ENCODE measurements at regions not wholly inside any gene's neighbourhood (a gene's known extent, or its start where the extent isn't known, plus 50 kb on each side); places are given as distances from the start of the nearest gene placed in this dataset.
A peak's percentile ranks its signal among the peaks of the same experiment; 100 is the strongest.

DNA sequence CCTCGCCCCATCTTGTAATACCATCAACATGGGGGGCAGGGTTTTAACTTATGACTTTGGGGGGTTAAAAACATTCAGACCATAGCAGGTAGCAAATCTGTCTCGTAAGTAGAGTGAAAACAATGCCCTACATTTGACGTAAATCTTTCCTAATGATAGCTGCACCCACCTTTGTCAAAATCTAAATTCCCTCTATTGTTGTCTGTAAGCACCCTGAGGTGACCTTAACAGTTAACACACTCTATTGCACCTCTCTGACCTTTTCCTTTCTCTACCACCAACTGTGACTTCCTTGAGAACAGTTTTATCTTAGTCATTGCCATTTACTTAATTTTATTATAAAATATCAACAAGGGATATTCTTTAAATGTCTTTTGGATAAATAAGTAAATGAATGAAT is 1024.9 kb upstream of the CNTN5 start:
- no peaks in the 10 kb centered on the region for H3K36me3 ChIP-seq (ENCODE audit: insufficient read depth)
- ATAC-seq (peak; percentile 66), DNase-seq (ENCODE audit: low spot score) (no peak)
- H3K27ac ChIP-seq (ENCODE audit: low read depth): no peak overlapping the region
- Mint-ChIP-seq H3K36me3 (ENCODE audit: low read depth) (no peaks in the 10 kb centered on the region; the same call in 2 of the 3 replicates), H3K9me3 (no peaks in the 10 kb centered on the region), H3K4me3 (no peak overlapping the region), H3K4me1 (peaks cover 12% of the 10 kb centered on the region; the same call in 2 of the 3 replicates), H3K27ac (peak overlapping the region; percentile 61), H3K27me3 (ENCODE audit: insufficient read depth, low read depth, poor library complexity) (peaks cover 5% of the 10 kb centered on the region)
- no peaks in the 10 kb centered on the region for H3K79me2 ChIP-seq (replicated peaks; ENCODE audit: insufficient read depth)
- TF ChIP-seq NANOG (IDR thresholded peaks at IDR 0.05; ENCODE audit: borderline replicate concordance) (no peak), ZNF331 (CRISPR knock-in tag; IDR thresholded peaks at IDR 0.05; ENCODE audit: low read depth) (no peak), POLR2AphosphoS5 (IDR thresholded peaks at IDR 0.05; ENCODE audit: low read depth) (no peak), ZNF114 (CRISPR knock-in tag; IDR thresholded peaks at IDR 0.05) (no peak), EZH2 (IDR thresholded peaks at IDR 0.05; ENCODE audit: low read depth, unreplicated experiment) (no peak), CREB1 (CRISPR knock-in tag; IDR thresholded peaks at IDR 0.05; ENCODE audit: low read depth) (no peak), EZH2phosphoT487 (IDR thresholded peaks at IDR 0.05; ENCODE audit: unreplicated experiment) (no peak), JUNB (IDR thresholded peaks at IDR 0.05; ENCODE audit: unreplicated experiment) (no peak), STAT1 (IDR thresholded peaks at IDR 0.05; ENCODE audit: unreplicated experiment) (no peak)
- TF ChIP-seq, protein P1, sequence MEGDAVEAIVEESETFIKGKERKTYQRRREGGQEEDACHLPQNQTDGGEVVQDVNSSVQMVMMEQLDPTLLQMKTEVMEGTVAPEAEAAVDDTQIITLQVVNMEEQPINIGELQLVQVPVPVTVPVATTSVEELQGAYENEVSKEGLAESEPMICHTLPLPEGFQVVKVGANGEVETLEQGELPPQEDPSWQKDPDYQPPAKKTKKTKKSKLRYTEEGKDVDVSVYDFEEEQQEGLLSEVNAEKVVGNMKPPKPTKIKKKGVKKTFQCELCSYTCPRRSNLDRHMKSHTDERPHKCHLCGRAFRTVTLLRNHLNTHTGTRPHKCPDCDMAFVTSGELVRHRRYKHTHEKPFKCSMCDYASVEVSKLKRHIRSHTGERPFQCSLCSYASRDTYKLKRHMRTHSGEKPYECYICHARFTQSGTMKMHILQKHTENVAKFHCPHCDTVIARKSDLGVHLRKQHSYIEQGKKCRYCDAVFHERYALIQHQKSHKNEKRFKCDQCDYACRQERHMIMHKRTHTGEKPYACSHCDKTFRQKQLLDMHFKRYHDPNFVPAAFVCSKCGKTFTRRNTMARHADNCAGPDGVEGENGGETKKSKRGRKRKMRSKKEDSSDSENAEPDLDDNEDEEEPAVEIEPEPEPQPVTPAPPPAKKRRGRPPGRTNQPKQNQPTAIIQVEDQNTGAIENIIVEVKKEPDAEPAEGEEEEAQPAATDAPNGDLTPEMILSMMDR (conservative IDR thresholded peaks at IDR 0.05; ENCODE audit: low read depth in 2 of 2): no peak
- TF ChIP-seq, protein P2, sequence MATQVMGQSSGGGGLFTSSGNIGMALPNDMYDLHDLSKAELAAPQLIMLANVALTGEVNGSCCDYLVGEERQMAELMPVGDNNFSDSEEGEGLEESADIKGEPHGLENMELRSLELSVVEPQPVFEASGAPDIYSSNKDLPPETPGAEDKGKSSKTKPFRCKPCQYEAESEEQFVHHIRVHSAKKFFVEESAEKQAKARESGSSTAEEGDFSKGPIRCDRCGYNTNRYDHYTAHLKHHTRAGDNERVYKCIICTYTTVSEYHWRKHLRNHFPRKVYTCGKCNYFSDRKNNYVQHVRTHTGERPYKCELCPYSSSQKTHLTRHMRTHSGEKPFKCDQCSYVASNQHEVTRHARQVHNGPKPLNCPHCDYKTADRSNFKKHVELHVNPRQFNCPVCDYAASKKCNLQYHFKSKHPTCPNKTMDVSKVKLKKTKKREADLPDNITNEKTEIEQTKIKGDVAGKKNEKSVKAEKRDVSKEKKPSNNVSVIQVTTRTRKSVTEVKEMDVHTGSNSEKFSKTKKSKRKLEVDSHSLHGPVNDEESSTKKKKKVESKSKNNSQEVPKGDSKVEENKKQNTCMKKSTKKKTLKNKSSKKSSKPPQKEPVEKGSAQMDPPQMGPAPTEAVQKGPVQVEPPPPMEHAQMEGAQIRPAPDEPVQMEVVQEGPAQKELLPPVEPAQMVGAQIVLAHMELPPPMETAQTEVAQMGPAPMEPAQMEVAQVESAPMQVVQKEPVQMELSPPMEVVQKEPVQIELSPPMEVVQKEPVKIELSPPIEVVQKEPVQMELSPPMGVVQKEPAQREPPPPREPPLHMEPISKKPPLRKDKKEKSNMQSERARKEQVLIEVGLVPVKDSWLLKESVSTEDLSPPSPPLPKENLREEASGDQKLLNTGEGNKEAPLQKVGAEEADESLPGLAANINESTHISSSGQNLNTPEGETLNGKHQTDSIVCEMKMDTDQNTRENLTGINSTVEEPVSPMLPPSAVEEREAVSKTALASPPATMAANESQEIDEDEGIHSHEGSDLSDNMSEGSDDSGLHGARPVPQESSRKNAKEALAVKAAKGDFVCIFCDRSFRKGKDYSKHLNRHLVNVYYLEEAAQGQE (IDR thresholded peaks at IDR 0.05; ENCODE audit: unreplicated experiment): no peak
- TF ChIP-seq, protein P3, sequence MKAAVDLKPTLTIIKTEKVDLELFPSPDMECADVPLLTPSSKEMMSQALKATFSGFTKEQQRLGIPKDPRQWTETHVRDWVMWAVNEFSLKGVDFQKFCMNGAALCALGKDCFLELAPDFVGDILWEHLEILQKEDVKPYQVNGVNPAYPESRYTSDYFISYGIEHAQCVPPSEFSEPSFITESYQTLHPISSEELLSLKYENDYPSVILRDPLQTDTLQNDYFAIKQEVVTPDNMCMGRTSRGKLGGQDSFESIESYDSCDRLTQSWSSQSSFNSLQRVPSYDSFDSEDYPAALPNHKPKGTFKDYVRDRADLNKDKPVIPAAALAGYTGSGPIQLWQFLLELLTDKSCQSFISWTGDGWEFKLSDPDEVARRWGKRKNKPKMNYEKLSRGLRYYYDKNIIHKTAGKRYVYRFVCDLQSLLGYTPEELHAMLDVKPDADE (IDR thresholded peaks at IDR 0.05): no peak
- TF ChIP-seq, protein P4, sequence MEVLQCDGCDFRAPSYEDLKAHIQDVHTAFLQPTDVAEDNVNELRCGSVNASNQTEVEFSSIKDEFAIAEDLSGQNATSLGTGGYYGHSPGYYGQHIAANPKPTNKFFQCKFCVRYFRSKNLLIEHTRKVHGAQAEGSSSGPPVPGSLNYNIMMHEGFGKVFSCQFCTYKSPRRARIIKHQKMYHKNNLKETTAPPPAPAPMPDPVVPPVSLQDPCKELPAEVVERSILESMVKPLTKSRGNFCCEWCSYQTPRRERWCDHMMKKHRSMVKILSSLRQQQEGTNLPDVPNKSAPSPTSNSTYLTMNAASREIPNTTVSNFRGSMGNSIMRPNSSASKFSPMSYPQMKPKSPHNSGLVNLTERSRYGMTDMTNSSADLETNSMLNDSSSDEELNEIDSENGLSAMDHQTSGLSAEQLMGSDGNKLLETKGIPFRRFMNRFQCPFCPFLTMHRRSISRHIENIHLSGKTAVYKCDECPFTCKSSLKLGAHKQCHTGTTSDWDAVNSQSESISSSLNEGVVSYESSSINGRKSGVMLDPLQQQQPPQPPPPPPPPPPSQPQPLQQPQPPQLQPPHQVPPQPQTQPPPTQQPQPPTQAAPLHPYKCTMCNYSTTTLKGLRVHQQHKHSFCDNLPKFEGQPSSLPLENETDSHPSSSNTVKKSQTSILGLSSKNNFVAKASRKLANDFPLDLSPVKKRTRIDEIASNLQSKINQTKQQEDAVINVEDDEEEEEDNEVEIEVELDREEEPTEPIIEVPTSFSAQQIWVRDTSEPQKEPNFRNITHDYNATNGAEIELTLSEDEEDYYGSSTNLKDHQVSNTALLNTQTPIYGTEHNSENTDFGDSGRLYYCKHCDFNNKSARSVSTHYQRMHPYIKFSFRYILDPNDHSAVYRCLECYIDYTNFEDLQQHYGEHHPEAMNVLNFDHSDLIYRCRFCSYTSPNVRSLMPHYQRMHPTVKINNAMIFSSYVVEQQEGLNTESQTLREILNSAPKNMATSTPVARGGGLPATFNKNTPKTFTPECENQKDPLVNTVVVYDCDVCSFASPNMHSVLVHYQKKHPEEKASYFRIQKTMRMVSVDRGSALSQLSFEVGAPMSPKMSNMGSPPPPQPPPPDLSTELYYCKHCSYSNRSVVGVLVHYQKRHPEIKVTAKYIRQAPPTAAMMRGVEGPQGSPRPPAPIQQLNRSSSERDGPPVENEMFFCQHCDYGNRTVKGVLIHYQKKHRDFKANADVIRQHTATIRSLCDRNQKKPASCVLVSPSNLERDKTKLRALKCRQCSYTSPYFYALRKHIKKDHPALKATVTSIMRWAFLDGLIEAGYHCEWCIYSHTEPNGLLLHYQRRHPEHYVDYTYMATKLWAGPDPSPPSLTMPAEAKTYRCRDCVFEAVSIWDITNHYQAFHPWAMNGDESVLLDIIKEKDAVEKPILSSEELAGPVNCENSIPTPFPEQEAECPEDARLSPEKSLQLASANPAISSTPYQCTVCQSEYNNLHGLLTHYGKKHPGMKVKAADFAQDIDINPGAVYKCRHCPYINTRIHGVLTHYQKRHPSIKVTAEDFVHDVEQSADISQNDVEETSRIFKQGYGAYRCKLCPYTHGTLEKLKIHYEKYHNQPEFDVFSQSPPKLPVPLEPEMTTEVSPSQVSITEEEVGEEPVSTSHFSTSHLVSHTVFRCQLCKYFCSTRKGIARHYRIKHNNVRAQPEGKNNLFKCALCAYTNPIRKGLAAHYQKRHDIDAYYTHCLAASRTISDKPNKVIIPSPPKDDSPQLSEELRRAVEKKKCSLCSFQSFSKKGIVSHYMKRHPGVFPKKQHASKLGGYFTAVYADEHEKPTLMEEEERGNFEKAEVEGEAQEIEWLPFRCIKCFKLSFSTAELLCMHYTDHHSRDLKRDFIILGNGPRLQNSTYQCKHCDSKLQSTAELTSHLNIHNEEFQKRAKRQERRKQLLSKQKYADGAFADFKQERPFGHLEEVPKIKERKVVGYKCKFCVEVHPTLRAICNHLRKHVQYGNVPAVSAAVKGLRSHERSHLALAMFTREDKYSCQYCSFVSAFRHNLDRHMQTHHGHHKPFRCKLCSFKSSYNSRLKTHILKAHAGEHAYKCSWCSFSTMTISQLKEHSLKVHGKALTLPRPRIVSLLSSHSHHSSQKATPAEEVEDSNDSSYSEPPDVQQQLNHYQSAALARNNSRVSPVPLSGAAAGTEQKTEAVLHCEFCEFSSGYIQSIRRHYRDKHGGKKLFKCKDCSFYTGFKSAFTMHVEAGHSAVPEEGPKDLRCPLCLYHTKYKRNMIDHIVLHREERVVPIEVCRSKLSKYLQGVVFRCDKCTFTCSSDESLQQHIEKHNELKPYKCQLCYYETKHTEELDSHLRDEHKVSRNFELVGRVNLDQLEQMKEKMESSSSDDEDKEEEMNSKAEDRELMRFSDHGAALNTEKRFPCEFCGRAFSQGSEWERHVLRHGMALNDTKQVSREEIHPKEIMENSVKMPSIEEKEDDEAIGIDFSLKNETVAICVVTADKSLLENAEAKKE (CRISPR knock-in tag; IDR thresholded peaks at IDR 0.05): no peak
- H3F3A ChIP-seq (replicated peaks; ENCODE audit: low read depth): no peaks in the 10 kb centered on the region
- H3K9me2 ChIP-seq (ENCODE audit: insufficient read depth): no peaks in the 10 kb centered on the region
- no peak overlapping the region for H3K4me2 ChIP-seq
- no peaks in the 10 kb centered on the region for H4K20me1 ChIP-seq (replicated peaks; ENCODE audit: insufficient read depth)
- H3K4me3 ChIP-seq: no peak overlapping the region
- no peak overlapping the region for H2AFZ ChIP-seq
- H3K4me1 ChIP-seq (ENCODE audit: insufficient read depth): peaks cover 20% of the 10 kb centered on the region
- no peaks in the 10 kb centered on the region for H3K27me3 ChIP-seq (ENCODE audit: insufficient read depth)

Measured in GM23338 (cell line).